ENCODE measurements at regions not wholly inside any gene's neighbourhood (a gene's known extent, or its start where the extent isn't known, plus 50 kb on each side); places are given as distances from the start of the nearest gene placed in this dataset.

DNA sequence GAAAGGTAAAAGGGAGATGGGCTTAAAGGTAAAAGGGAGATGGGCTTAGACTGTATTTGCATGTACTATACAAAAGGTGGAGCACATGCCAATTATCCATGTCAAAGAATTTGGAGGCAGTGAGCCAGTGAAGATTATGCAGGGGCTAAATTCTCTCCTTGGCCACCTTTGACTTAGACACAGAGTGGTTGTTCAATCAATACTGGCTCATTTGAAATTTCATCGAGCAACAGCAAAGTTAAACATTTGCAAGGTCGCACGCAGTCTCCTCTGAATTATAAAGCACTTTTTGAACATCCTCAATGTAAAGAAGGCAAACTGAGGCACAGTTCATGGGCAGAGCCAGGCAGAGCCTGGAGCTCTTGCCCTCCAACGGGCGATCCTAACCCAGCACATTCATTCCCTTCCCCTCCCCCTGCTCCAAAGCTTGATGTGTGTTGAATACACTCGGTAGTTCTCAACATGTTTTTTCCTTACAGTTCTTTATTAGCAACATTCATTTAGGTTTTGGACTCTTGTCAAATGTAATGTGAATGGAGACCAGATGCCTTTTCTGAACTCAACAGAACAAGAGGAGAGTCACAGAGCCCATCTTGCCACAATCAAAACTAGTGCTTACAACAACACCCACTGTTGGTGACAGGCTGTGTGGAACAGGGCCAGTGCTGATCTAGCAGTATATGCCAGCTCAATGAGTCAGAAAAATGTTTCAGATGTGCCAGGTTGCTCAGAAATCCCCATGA, 169.7 kb upstream of the G2E3 start:
- H3K18ac ChIP-seq (ENCODE audit: low read length): no peak overlapping the region
- H4K91ac ChIP-seq (ENCODE audit: low read depth, low read length): no peak overlapping the region
- H3K4me3 ChIP-seq (ENCODE audit: low read depth, low read length): no peak overlapping the region

DNA sequence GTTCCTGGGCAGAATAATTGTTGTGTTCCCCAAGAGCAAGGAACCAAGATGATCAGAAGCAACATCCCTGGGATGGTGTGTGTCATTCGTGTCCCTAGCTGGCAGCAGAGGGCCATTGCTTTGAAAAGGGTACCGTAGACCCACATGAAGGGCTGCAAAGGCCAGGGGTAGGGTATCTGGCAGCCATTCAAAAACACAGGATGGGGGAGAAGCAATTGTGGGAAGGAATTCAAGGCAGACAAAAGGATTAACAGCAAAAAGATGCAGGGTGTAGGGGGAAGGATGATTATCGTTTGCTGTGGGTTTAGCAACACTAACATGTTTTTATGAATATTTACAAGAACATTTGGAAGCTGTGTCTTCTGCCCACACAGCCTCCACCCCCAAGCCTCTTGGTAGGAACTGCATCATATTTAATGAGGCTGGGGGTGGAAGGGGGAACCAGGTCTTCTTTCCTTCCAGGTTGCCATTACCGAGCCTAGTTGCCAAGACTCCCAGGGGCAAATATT, 169.0 kb upstream of the G2E3 start:
- Histone ChIP-seq H3K23ac (ENCODE audit: low read length) (no peak overlapping the region), H3K27me3 (ENCODE audit: insufficient read depth, low read length) (no peaks in the 10 kb centered on the region), H3K27ac (ENCODE audit: low read depth, low read length) (no peak overlapping the region), H3K79me1 (ENCODE audit: low read length) (no peaks in the 10 kb centered on the region), H3K4me2 (ENCODE audit: low read length) (no peak overlapping the region), H2AK5ac (ENCODE audit: low read length) (no peak overlapping the region), H3K18ac (ENCODE audit: low read length) (no peak overlapping the region), H3K36me3 (ENCODE audit: control insufficient read depth in 1 of 2, insufficient read depth in 2 of 2, low read length in 2 of 2) (no peaks in the 10 kb centered on the region), H4K8ac (ENCODE audit: low read depth, low read length) (no peak overlapping the region), H3K79me2 (ENCODE audit: control insufficient read depth, insufficient read depth, low read length, poor library complexity) (no peaks in the 10 kb centered on the region), H3K4me3 (ENCODE audit: low read depth, low read length) (no peak overlapping the region), H4K12ac (ENCODE audit: low read depth, low read length) (no peak overlapping the region), H3K9me3 (ENCODE audit: insufficient read depth, low read depth, low read length) (no peaks in the 10 kb centered on the region), H3K9ac (ENCODE audit: low read length) (no peak overlapping the region), H3K4ac (ENCODE audit: low read depth, low read length) (no peak overlapping the region), H2BK120ac (ENCODE audit: insufficient read depth, low read length, poor library complexity) (no peak overlapping the region), H2BK12ac (ENCODE audit: low read length) (no peak overlapping the region), H2BK5ac (ENCODE audit: low read depth, low read length, poor library complexity) (no peak overlapping the region), H3K14ac (ENCODE audit: low read length) (no peak overlapping the region), H2AFZ (ENCODE audit: insufficient read depth, low read length, poor library complexity) (no peak overlapping the region), H4K91ac (ENCODE audit: low read depth, low read length) (no peak overlapping the region), H3K4me1 (ENCODE audit: control insufficient read depth in 1 of 2, insufficient read depth in 2 of 2, low read length in 2 of 2) (no peaks in the 10 kb centered on the region)
- DNase-seq: no peak
- no CpG with 5 or more reads among the region's 4 CpGs for WGBS (ENCODE audit: extremely low coverage, insufficient coverage, insufficient read length)

More for the DNA sequence above, 169.7 kb upstream of the G2E3 start:
- no peak for DNase-seq
- H3K36me3 ChIP-seq (ENCODE audit: control insufficient read depth in 1 of 2, insufficient read depth in 2 of 2, low read length in 2 of 2): no peaks in the 10 kb centered on the region
- H3K9me3 ChIP-seq (ENCODE audit: insufficient read depth, low read depth, low read length): no peaks in the 10 kb centered on the region
- H3K4ac ChIP-seq (ENCODE audit: low read depth, low read length): no peak overlapping the region
- no peak overlapping the region for H3K14ac ChIP-seq (ENCODE audit: low read length)
- no peaks in the 10 kb centered on the region for H3K4me1 ChIP-seq (ENCODE audit: control insufficient read depth in 1 of 2, insufficient read depth in 2 of 2, low read length in 2 of 2)
- H2BK120ac ChIP-seq (ENCODE audit: insufficient read depth, low read length, poor library complexity): no peak overlapping the region
- no peak overlapping the region for H3K4me2 ChIP-seq (ENCODE audit: low read length)
- no peak overlapping the region for H3K23ac ChIP-seq (ENCODE audit: low read length)
- no peak overlapping the region for H3K9ac ChIP-seq (ENCODE audit: low read length)
- no peak overlapping the region for H3K27ac ChIP-seq (ENCODE audit: low read depth, low read length)
- no peaks in the 10 kb centered on the region for H3K79me2 ChIP-seq (ENCODE audit: control insufficient read depth, insufficient read depth, low read length, poor library complexity)
- H3K79me1 ChIP-seq (ENCODE audit: low read length): no peaks in the 10 kb centered on the region
- H3K27me3 ChIP-seq (ENCODE audit: insufficient read depth, low read length): no peaks in the 10 kb centered on the region
- H4K8ac ChIP-seq (ENCODE audit: low read depth, low read length): no peak overlapping the region
- no CpG with 5 or more reads among the region's 6 CpGs for WGBS (ENCODE audit: extremely low coverage, insufficient coverage, insufficient read length)
- no peak overlapping the region for H2BK5ac ChIP-seq (ENCODE audit: low read depth, low read length, poor library complexity)
- no peak overlapping the region for H2AFZ ChIP-seq (ENCODE audit: insufficient read depth, low read length, poor library complexity)
- H2AK5ac ChIP-seq (ENCODE audit: low read length): no peak overlapping the region
- H4K12ac ChIP-seq (ENCODE audit: low read depth, low read length): no peak overlapping the region
- H2BK12ac ChIP-seq (ENCODE audit: low read length): no peak overlapping the region

DNA sequence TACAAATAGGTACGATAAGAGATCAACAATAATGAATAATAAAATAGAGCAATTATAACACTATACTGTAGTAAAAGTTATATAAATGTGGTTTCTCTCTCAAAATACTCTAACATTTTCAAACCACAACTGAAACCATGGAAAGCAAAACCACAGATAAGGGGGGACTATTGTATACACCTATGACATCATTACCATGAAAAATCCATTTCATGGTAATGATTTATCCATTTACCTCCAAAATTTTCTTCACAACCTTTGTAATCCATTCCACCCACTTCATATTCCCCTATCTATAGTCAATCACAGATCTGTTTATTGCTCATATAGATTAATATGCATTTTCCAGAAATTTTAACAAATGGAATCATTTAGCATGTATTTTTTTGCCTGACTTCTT, 163.9 kb upstream of the G2E3 start:
- no CpG with 5 or more reads among the region's 1 CpG for WGBS (ENCODE audit: extremely low coverage, insufficient coverage, insufficient read length)

DNA sequence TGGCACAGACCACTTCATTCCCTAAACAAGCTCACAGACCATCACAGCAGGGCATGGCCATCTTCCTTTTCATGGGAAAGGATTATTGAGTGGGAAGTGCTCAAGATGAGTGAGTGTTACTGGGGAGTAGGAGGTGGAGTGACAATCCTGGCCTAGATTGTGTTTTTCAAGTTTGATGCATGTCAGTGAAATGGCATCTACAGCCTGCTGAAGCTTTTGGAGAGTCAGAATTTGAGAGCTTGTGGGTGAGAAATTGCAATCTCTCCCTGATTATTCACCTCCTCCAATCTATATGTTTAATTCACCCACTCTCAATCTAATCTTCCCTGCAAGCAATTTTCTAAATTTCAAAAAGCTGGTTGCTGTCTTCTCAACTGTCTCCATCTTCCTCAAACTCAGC, 156.1 kb upstream of the G2E3 start:
- H3K18ac ChIP-seq (ENCODE audit: low read length): no peak overlapping the region
- H4K8ac ChIP-seq (ENCODE audit: low read depth, low read length): no peak overlapping the region
- H3K36me3 ChIP-seq (ENCODE audit: control insufficient read depth in 1 of 2, insufficient read depth in 2 of 2, low read length in 2 of 2): no peaks in the 10 kb centered on the region
- no peak overlapping the region for H3K14ac ChIP-seq (ENCODE audit: low read length)
- no peak overlapping the region for H2BK5ac ChIP-seq (ENCODE audit: low read depth, low read length, poor library complexity)
- no peak overlapping the region for H3K4me3 ChIP-seq (ENCODE audit: low read depth, low read length)
- no peak overlapping the region for H2BK120ac ChIP-seq (ENCODE audit: insufficient read depth, low read length, poor library complexity)
- no peaks in the 10 kb centered on the region for H3K4me1 ChIP-seq (ENCODE audit: control insufficient read depth in 1 of 2, insufficient read depth in 2 of 2, low read length in 2 of 2)
- no peak overlapping the region for H4K12ac ChIP-seq (ENCODE audit: low read depth, low read length)
- no peak overlapping the region for H3K27ac ChIP-seq (ENCODE audit: low read depth, low read length)
- no peak overlapping the region for H2AK5ac ChIP-seq (ENCODE audit: low read length)
- H3K79me2 ChIP-seq (ENCODE audit: control insufficient read depth, insufficient read depth, low read length, poor library complexity): no peaks in the 10 kb centered on the region
- no peaks in the 10 kb centered on the region for H3K79me1 ChIP-seq (ENCODE audit: low read length)
- peak overlapping the region; percentile 8 for H3K9ac ChIP-seq (ENCODE audit: low read length)
- no peaks in the 10 kb centered on the region for H3K9me3 ChIP-seq (ENCODE audit: insufficient read depth, low read depth, low read length)
- no peaks in the 10 kb centered on the region for H3K27me3 ChIP-seq (ENCODE audit: insufficient read depth, low read length)
- H3K4me2 ChIP-seq (ENCODE audit: low read length): no peak overlapping the region
- no peak overlapping the region for H3K23ac ChIP-seq (ENCODE audit: low read length)
- DNase-seq: no peak
- H4K91ac ChIP-seq (ENCODE audit: low read depth, low read length): no peak overlapping the region
- H2AFZ ChIP-seq (ENCODE audit: insufficient read depth, low read length, poor library complexity): no peak overlapping the region
- no peak overlapping the region for H3K4ac ChIP-seq (ENCODE audit: low read depth, low read length)
- no peak overlapping the region for H2BK12ac ChIP-seq (ENCODE audit: low read length)

More for the DNA sequence above, 163.9 kb upstream of the G2E3 start:
- Histone ChIP-seq H3K4ac (ENCODE audit: low read depth, low read length) (no peak overlapping the region), H2BK12ac (ENCODE audit: low read length) (no peak overlapping the region), H3K9me3 (ENCODE audit: insufficient read depth, low read depth, low read length) (no peaks in the 10 kb centered on the region), H3K23ac (ENCODE audit: low read length) (no peak overlapping the region), H3K27ac (ENCODE audit: low read depth, low read length) (no peak overlapping the region), H2BK120ac (ENCODE audit: insufficient read depth, low read length, poor library complexity) (no peak overlapping the region), H2AK5ac (ENCODE audit: low read length) (no peak overlapping the region), H4K12ac (ENCODE audit: low read depth, low read length) (no peak overlapping the region), H3K4me2 (ENCODE audit: low read length) (no peak overlapping the region), H4K91ac (ENCODE audit: low read depth, low read length) (no peak overlapping the region), H3K36me3 (ENCODE audit: control insufficient read depth in 1 of 2, insufficient read depth in 2 of 2, low read length in 2 of 2) (no peaks in the 10 kb centered on the region), H3K27me3 (ENCODE audit: insufficient read depth, low read length) (no peaks in the 10 kb centered on the region), H3K4me3 (ENCODE audit: low read depth, low read length) (no peak overlapping the region), H3K4me1 (ENCODE audit: control insufficient read depth in 1 of 2, insufficient read depth in 2 of 2, low read length in 2 of 2) (no peaks in the 10 kb centered on the region), H2BK5ac (ENCODE audit: low read depth, low read length, poor library complexity) (no peak overlapping the region), H3K79me1 (ENCODE audit: low read length) (no peaks in the 10 kb centered on the region), H3K9ac (ENCODE audit: low read length) (no peak overlapping the region), H3K14ac (ENCODE audit: low read length) (no peak overlapping the region), H2AFZ (ENCODE audit: insufficient read depth, low read length, poor library complexity) (no peak overlapping the region), H4K8ac (ENCODE audit: low read depth, low read length) (no peak overlapping the region), H3K18ac (ENCODE audit: low read length) (no peak overlapping the region), H3K79me2 (ENCODE audit: control insufficient read depth, insufficient read depth, low read length, poor library complexity) (no peaks in the 10 kb centered on the region)
- DNase-seq: no peak
